GM21528 (cell line): ENCODE measurements at regions not wholly inside any gene's neighbourhood (a gene's known extent, or its start where the extent isn't known, plus 50 kb on each side); places are given as distances from the start of the nearest gene placed in this dataset.
A peak's percentile ranks its signal among the peaks of the same experiment; 100 is the strongest.
"Not testable (repeated sequence)": the region's sequence is repeated elsewhere in the genome, so short reads cannot be mapped to it uniquely, and the experiment has no call there.

Experiments
- ATAC-seq: cut with Tn5 transposase; IDR thresholded peaks from one replicate; pipeline ENCODE4 v1.9.1; 2021; ENCODE audit warnings: mild to moderate bottlenecking, moderate library complexity; ENCODE audit not compliant: unreplicated experiment, low FRiP score

DNA sequence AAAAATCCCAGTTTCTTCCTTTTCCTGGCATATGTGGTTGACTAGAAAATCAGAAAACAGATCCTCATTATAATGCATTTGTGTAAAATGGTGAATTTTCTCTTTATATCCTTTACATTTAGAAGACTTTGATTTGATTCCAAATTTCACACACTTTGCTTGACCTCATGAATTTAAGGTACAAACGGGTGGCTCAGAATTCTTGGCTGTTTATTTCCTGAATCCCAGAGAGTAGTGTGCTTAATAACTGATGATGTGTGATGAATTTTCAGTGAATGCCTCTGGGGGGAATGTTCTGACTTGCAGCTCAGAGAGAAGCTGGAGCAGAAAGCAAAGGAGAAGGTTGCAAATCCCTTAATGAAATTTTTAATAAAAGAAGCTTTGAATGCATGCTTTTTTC is 126.8 kb downstream of the SPATA31D1 start:
- ATAC-seq: no peak

DNA sequence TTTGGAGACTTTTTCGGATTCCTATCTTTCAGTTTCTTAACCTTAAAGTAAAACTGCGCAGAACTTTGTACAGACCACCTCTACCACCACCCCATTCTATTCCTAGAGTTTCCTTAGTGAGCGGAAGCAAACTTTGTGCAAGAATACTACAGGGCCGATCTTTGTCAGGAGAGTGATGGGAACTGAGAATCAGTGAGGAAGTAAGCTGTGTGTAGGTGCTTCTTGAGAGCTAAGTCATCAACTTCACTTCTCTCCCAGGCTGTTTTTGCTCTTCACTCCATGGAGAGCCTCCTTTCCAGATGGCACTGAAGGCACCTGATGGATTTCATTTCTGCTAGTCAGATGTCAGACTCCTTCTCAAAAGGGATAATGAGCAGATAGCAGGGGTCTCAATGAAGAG is 127.3 kb downstream of the SPATA31D1 start:
- ATAC-seq: no peak

DNA sequence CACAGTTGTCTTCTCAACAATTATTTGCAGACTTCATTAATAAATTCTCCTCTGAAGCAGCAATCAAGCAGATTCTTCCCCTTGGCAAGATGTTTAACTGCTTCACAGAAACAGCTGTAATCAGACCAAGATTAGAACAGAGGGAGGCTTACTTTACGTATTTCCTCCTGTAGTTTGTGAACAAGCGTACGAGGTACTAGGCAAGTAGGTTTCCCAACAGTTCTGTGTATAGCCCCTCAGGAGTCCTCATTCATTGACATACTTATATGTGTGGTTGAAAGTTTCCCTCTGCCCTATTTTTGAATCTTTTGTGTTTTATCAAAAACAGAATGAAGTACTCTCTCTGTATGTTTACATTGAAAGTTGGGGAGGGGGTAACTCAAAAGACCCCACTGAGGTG is 128.0 kb downstream of the SPATA31D1 start:
- ATAC-seq: no peak

DNA sequence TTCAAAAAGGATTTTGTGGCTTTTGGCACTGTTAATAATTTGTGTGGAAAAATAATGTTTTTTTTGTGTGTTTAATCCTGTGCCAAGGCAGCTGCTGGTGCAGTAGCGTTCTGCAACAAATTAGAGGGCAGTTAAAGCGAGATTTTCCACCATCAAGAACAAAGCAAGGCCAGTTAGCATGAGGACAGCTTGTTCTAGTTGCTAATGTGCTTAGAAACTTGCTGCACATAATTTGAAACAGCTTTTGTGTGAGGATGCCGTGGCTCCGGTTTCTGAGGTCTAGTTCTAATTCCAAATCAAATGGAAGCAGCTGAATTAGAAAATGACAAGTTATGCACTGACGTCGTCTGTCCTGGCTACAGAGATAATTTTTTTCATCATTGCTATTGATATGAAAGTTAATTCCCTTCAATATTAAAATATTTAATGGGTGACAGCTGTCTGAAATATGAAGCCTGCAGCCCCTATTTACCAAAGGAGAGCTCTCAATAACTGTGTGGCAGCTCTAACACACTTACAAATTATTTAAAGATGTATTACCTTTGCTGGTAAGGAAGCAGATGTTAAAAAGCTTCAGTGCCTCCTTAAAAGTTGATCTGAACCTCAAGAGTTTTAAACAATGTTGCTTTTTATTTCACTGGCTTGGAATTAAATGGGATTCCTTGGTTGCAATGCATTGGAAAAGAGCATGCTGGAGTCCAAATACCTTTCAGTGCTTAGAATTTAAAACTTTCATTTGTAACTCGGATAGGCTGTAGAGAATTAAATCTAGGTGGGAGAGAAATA is 128.6 kb downstream of the SPATA31D1 start:
- ATAC-seq: no peak

DNA sequence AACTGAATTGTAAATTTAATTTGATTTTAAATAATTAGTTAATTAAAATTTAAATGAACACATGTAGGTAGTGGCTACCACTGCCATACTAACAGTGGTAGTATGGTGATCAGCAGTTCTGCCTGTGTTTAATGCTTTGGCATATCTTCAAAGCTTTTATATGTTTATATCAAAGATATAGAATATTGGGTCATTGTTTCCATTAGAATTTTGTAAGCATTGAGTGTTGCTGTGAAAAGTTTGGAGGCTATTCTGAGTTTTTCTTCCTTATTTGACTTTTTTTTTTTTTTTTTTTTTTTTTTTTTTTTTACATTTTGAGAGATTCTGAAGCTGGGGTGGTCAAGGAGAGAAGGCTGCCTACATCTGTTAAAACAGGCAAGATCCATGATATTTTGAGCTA is 134.2 kb downstream of the SPATA31D1 start:
- no peak for ATAC-seq

DNA sequence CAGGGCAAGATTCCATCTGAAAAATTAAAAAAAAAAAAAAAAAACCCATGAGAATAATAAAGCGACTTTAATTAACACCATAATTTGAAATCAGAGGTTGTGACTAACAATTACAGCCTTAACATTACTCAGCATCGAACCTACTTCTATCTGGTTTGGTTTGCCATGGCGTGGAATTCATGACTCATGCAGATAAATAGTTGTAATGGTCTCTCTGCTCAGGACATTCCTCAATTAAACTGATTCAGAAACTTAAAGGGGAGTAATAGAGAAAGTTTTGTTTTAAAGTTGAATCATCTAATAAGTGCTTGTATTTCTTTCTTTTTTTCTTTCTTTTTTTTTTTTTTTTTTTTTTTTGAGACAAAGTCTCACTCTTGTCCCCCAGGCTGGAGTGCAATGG is 135.5 kb downstream of the SPATA31D1 start:
- no peak for ATAC-seq

DNA sequence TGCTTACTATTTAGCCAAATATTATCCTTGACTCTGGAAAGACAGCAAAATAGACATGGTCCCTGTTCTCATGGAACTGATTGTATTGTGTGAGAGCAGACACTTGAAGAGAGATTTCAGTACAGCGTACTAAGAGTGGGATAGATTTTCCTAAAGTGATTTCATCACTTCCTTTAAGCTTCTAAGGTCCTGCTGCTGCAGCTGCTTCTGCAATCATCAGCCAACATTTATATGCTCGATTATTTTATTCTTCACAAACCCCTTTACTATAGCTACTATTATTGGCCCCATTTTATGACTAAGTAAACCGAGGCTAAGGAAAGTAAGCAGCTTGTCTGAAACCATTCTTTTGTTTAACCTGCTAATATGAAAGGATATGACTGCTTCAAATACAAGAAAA is 137.7 kb downstream of the SPATA31D1 start:
- ATAC-seq: no peak

DNA sequence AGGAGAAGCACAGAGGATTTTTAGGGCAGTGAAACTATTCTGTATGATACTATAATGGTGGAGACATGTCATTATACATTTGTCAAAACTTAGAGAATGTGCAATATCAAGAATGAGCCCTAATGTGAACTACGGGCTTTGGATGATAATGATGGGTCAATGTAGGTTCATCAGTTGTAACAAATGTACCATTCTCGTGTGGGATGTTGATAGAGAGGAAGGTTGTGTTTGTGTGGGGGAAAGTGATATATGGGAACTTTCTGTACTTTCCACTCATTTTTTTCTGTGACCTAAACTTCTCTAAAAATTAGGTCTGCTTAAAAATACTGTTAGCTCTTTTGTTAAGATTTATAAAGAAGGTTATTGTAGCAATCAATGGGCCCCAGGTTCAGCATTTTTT is 138.9 kb downstream of the SPATA31D1 start:
- peak; percentile 37 for ATAC-seq

DNA sequence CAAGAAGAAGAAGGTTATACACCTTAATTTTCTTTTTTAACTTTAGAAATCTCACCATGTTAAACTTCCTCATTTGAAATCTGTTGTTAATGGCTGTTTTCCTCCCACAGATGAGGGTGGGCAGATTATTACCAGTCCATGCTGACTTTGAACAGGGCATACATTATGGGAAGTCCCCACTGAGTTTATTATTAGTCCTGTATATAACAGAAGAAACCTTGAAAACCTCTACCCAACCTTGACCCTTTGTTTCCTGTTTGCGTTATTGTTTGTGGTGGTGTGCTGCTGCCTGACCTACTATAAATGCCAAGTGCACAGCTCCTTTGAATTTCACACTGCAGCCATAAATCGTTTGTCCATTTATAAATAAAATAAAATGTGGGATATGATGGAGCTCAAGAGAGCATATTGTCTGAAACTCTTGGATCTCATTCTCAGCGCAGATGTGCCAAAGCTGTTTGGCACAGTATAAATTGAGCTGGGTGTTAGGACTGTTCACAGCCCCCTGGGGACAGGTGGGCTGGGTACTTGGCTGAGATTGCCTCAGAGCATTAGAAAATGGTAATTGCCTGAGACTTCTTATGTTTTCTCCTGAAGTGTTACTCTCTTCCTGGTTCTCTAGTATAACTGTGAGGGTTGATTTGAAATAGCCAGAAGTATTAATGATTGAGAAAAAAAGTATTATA is 139.6 kb downstream of the SPATA31D1 start:
- ATAC-seq: peak; percentile 83

DNA sequence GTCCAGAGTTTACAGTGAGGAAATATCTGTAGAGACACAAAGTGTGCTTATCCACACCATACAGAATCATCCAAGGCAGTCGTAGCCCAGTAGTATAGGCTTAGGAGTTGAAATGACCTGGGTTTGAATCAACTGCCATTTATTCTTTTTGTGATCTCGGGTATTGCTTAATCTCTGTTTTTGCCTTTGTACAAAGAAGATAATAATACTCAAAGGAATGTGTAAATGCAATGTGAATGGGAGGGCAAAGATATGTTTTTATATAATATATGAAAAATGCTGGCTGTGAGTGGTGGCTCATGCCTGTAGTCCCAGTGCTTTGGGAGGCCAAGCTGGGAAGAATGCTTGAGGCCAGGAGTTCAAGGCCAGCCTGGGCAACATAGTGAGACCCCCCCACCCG is 141.1 kb downstream of the SPATA31D1 start:
- ATAC-seq: no peak

DNA sequence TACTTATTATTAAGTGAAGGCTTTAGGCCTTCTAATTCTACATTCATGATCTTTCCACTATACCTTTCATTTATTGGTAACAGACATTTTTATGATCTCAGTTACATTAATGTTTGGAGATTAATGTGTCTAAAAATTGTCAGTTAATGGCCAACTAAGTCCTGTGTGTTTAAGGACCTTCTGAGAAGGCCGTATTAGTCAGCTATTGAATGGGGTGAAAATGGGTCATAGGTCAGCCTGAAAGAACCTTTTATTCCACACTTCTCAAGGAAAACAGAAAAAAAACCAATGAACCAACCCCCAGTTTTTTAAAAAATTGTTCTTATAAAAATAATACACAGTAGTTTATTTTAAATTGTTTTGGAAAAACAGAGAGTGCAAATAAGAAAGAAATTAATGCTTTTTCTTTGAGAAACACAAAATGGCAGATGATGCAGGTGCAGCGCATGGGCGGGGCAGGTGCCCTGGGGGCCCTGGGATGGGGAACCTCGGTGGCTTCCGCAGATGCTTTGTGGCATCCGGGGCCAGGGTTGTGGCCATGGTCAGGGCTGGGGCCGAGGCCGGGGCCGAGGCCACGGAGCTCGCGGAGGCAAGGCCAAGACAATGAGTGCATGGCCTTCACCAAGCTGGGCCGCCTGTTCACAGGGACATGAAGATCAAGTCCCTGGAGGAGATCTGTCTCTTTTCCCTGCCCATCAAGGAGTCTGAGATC is 141.9 kb downstream of the SPATA31D1 start:
- no peak for ATAC-seq

DNA sequence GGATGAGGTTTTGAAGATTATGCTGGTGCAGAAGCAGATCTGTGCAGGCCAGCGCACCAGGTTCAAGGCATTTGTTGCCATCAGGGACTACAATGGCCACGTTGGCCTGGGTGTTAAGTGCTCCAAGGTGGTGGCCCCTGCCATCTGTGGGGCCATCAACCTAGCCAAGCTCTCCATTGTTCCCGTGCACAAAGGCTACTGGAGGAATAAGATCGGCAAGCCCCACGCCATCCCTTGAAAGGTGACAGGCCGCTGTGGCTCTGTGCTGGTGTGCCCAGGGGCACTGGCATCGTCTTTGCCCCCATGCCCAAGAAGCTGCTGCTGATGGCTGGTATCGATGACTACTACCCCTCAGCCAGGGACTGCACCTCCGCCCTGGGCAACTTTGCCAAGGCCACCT is 142.5 kb downstream of the SPATA31D1 start:
- no peak for ATAC-seq

DNA sequence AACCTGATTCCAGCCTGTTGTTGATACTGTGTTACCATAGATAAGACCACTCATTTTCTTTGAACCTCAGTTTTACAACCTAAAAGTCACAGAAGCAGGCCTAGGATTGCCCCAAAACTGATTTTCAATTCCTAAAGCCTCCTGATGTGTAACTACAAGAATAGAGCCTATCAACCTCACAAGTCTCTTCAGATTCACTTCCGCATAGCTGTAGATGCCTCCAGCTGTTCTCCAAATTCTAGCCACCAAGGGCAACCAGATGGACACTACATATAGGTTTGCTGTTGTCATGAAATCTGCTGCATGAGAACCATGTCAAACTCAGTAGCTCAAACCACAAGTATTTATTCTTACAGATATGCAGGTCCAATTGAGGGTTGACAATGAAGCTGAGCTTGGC is 143.5 kb downstream of the SPATA31D1 start:
- no peak for ATAC-seq

DNA sequence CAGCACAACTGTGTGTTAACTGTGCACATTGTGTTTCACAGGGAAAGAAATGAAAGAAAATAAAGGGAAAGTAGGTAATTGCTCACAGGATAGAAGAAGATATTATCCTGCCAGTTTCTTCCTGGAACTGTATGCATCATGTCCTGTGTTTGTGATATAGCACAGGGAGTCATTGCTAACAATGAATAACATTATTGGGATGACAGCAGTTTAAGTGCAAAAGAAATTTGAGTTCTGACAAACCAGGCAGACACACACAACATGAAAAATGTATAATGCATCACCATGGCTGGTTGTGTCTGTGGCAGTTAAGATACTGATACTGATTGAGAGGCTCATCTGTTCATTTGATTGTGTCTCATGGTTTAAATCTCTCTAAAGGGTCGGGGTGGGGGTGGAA is 145.4 kb downstream of the SPATA31D1 start:
- ATAC-seq: no peak

DNA sequence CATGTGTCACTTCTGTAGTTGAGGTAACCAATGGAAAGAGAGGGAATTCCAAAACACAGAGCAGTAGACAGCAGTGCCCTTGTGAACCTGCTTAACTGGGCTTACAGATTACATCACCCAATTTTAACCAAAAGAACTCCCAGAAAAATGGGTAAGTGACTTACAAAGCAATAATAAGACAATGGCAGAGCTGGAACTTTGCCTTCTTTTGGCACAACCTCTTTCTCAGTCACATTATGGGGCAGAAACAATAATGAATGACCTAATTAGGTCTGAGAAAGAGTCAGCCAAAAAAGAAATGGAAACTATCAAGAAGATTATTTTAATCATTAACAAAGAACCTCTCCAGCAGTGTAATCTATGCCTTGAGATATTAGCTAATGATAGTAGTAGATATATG is 146.5 kb downstream of the SPATA31D1 start:
- ATAC-seq: no peak

DNA sequence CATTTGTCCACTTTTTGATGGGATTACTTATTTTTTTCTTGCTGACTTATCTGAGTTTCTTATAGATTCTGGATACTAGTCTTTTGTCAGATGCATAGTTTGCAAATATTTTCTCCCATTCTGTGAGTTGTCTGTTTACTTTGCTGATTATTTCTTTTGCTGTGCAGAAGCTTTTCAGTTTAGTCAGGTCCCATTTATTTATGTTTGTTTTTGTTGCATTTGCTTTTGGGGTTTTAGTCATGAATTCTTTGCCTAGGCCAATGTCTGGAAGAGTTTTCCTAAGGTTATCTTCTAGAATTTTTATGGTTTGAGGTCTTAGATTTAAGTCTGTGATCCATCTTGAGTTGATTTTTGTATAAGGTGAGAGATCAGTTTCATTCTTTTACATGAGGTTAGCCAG is 149.5 kb downstream of the SPATA31D1 start:
- not testable (repeated sequence) for ATAC-seq

DNA sequence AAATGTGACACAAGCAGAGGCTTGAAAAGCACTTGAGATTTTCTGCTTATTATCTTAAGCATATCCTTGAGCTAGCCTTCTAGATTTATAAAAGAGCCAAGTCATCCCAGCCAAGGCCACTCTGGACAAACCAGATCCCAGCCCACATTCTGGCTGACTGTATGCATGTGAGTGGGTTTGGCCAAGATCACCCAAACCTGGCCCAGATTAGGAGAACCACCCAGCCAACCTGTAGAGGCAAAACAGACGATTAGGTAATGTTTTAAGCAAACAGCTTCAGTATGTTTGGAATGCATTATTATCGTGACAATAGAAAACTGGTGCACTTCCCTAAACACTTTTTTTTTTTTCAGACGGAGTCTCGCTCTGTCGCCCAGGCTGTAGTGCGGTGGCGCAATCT is 151.9 kb downstream of the SPATA31D1 start:
- no peak for ATAC-seq

DNA sequence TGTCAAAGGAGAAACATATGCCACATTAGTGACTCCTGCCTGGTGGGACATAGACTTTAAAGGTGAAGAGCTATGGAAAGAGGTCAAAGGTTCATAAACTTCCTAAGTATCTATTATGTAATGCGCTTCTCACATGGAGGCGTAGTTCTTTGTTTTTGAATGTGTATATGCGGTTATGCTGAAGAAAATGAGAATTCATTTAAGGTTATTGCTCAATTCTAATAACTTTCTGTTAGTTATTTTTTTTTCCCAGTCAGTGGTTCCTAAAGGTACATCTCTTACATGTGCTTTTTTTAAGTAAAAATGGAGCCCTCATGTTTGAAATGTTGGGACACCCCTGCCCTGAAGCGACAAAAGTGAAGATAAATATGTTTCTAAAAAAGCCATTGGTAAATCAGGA is 156.2 kb downstream of the SPATA31D1 start:
- ATAC-seq: no peak

DNA sequence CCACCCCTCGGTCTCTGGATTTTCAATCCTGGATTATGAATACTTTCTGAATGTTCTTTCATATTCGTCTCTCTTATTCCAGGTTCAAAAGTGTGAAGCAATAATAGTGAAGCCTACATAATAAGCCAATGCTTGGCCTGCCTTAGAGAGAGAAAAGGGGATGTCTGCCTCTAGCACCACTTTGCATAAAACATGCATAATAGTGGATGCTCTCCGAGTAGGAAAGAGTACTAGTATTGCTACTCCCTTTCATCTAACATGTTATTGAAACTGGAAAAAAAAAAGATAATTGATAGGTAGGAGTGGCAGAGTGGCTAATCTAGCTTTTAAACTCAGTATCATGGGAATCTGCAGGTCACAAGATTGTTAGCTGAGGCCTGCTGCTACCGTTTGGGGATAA is 158.1 kb downstream of the SPATA31D1 start:
- no peak for ATAC-seq

DNA sequence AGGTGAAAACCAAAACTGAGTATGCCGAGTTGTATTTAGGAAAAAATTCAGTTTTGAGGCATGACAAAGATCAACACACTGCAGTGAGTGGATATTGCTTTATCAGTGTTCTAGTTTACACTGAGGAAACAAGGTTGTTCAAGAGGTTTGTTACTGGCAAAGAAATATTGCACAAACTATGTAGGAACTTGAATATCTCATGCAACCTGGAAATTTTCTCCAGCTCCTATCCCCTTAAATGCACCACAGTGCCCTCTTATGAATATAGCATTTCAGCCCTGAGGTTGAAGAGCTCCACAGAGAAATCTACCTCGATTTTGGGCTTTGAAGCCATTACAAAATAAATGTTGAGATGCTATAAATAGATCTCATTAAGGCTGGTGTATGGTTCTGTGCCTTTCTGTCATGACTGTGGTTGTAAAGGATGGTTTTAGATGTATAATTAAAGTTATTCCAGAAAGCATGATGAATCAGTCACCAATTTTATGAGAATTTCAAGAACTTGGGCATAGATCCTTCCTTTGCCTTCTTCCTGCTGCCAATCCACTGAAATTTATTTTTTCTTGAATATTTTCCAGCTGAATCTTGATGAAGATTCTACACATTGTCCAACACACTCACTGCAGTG is 159.3 kb downstream of the SPATA31D1 start:
- ATAC-seq: no peak

DNA sequence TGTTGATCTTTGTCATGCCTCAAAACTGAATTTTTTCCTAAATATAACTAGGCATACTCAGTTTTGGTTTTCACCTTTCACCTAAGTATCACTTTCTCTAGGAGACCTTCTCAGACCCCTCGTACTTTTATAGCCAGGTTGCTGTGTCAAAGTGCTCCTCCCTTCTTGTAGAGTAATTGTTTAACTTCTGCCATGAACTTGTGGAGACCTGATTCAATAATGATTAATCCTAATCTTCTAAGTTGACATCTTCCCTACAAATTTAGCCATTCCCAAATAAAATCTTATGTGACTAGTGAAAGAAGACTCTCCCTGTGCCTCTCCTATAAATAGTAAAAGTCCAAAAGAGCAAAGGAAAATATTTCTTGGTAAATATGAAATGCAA is 159.8 kb downstream of the SPATA31D1 start:
- ATAC-seq: no peak
